ENCODE measurements at regions not wholly inside any gene's neighbourhood (a gene's known extent, or its start where the extent isn't known, plus 50 kb on each side); places are given as distances from the start of the nearest gene placed in this dataset.
"Not testable (repeated sequence)": the region's sequence is repeated elsewhere in the genome, so short reads cannot be mapped to it uniquely, and the experiment has no call there.

- not testable (repeated sequence) for TF ChIP-seq CTCF (IDR thresholded peaks at IDR 0.05; ENCODE audit: low read depth, low read length); EZH2phosphoT487 (IDR thresholded peaks at IDR 0.05; ENCODE audit: low read depth)
Measured at GRCh38 chr16:32805639-32806038, 129.7 kb upstream of the TP53TG3 start.

All from OCI-LY3 (cell line).